GM12872 (cell line): ENCODE measurements at regions not wholly inside any gene's neighbourhood (a gene's known extent, or its start where the extent isn't known, plus 50 kb on each side); places are given as distances from the start of the nearest gene placed in this dataset.

Experiments used
- CTCF ChIP-seq: IDR thresholded peaks from 3 replicates; pipeline ENCODE4 v1.5.1; 2011; ENCODE audit warnings: low read depth, mild to moderate bottlenecking, low read length, moderate library complexity; ENCODE audit not compliant: insufficient read depth

GRCh38 chr18:15005313-15006130 is 257.6 kb downstream of the ANKRD30B start:
- no peak for TF ChIP-seq CTCF
